NCI-H1417 treated with DMSO at 0.1 percent for 48 hours (cell line): ENCODE measurements at regions not wholly inside any gene's neighbourhood (a gene's known extent, or its start where the extent isn't known, plus 50 kb on each side); places are given as distances from the start of the nearest gene placed in this dataset.
"Not testable (repeated sequence)": the region's sequence is repeated elsewhere in the genome, so short reads cannot be mapped to it uniquely, and the experiment has no call there.

Experiments used
- DNase-seq: peaks from one replicate; lab custom pipeline; 2025; lab: John Stamatoyannopoulos, UW

- no peak for DNase-seq
Observed at GRCh38 chr6:163876391-163876790, 461.9 kb downstream of the QKI start.

GRCh38 chr6:163874784-163875183, 460.3 kb downstream of the QKI start:
- DNase-seq, result no peak

GRCh38 chr6:163872335-163872734, 457.8 kb downstream of the QKI start:
- no peak for DNase-seq

GRCh38 chr6:163871616-163872015, 457.1 kb downstream of the QKI start:
- no peak for DNase-seq

GRCh38 chr6:163867518-163868292, 453.2 kb downstream of the QKI start:
- DNase-seq, result no peak

GRCh38 chr6:163866192-163866591, 451.7 kb downstream of the QKI start:
- DNase-seq, result no peak

GRCh38 chr6:163863565-163863964, 449.0 kb downstream of the QKI start:
- no peak for DNase-seq

GRCh38 chr6:163862701-163863100, 448.2 kb downstream of the QKI start:
- DNase-seq, result no peak

GRCh38 chr6:163861627-163862026, 447.1 kb downstream of the QKI start:
- DNase-seq, result no peak

GRCh38 chr6:163860287-163861081, 446.0 kb downstream of the QKI start:
- DNase-seq, result no peak

GRCh38 chr6:163858870-163859269, 444.4 kb downstream of the QKI start:
- not testable (repeated sequence) for DNase-seq

GRCh38 chr6:163857421-163857820, 442.9 kb downstream of the QKI start:
- no peak for DNase-seq

- no peak for DNase-seq
Observed at GRCh38 chr6:163850874-163851273, 436.4 kb downstream of the QKI start.

GRCh38 chr6:163844761-163845160, 430.2 kb downstream of the QKI start:
- no peak for DNase-seq

- no peak for DNase-seq
Observed at GRCh38 chr6:163844357-163844756, 429.8 kb downstream of the QKI start.

GRCh38 chr6:163843218-163843617, 428.7 kb downstream of the QKI start:
- no peak for DNase-seq

- DNase-seq, result no peak
Observed at GRCh38 chr6:163842467-163842866, 427.9 kb downstream of the QKI start.

- DNase-seq, result no peak
Observed at GRCh38 chr6:163841733-163842132, 427.2 kb downstream of the QKI start.

- DNase-seq, result no peak
Observed at GRCh38 chr6:163841326-163841725, 426.8 kb downstream of the QKI start.

- no peak for DNase-seq
Observed at GRCh38 chr6:163840880-163841279, 426.4 kb downstream of the QKI start.

GRCh38 chr6:163839296-163839695, 424.8 kb downstream of the QKI start:
- no peak for DNase-seq

GRCh38 chr6:163837691-163838431, 423.3 kb downstream of the QKI start:
- DNase-seq, result no peak
